ENCODE measurements at regions not wholly inside any gene's neighbourhood (a gene's known extent, or its start where the extent isn't known, plus 50 kb on each side); places are given as distances from the start of the nearest gene placed in this dataset.
"Not testable (repeated sequence)": the region's sequence is repeated elsewhere in the genome, so short reads cannot be mapped to it uniquely, and the experiment has no call there.

DNA sequence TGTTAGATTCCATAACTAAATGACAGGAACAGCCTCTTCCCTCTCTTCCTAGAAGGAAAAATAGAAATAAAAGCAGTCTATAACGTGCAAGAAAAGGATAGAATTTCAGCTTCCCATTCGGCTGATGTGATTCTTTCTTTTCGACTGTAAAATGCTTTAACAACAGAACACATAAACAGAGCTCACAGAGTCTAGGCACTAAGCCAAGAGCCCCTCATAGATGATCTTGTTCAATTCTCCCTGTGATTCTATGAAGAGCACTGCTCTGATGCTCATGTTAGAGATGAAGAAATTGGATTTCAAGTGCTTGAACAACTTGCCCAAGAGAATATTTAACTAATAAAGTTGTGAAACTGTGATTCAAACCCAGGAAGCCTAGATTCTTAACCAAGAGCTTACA lies 232.7 kb downstream of the RPAP3 start:
- Histone ChIP-seq H3K36me3 (no peaks in the 10 kb centered on the region), H3K9me3 (no peaks in the 10 kb centered on the region), H3K4me3 (no peak overlapping the region), H3K27ac (no peak overlapping the region), H3K4me1 (no peaks in the 10 kb centered on the region), H3K27me3 (no peaks in the 10 kb centered on the region)
- no peak for TF ChIP-seq POLR2A (IDR thresholded peaks at IDR 0.05)
- TF ChIP-seq, protein P1, sequence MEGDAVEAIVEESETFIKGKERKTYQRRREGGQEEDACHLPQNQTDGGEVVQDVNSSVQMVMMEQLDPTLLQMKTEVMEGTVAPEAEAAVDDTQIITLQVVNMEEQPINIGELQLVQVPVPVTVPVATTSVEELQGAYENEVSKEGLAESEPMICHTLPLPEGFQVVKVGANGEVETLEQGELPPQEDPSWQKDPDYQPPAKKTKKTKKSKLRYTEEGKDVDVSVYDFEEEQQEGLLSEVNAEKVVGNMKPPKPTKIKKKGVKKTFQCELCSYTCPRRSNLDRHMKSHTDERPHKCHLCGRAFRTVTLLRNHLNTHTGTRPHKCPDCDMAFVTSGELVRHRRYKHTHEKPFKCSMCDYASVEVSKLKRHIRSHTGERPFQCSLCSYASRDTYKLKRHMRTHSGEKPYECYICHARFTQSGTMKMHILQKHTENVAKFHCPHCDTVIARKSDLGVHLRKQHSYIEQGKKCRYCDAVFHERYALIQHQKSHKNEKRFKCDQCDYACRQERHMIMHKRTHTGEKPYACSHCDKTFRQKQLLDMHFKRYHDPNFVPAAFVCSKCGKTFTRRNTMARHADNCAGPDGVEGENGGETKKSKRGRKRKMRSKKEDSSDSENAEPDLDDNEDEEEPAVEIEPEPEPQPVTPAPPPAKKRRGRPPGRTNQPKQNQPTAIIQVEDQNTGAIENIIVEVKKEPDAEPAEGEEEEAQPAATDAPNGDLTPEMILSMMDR (IDR thresholded peaks at IDR 0.05): no peak
- intact Hi-C loops (cut with DNase I): no loop called here
- 62% methylated on average over 3 of the region's 3 CpGs for WGBS (ENCODE audit: insufficient coverage, low coverage, low lambda C conversion rate, missing lambda C conversion rate)
- no peak for ATAC-seq
- DNase-seq: no peak

- H3K9me3 ChIP-seq; H3K27me3 ChIP-seq; DNase-seq; H3K4me3 ChIP-seq; H3K27ac ChIP-seq; intact Hi-C loops (cut with DNase I); ATAC-seq; H3K4me1 ChIP-seq; H3K36me3 ChIP-seq: not testable (repeated sequence)
- WGBS (ENCODE audit: insufficient coverage, low coverage, low lambda C conversion rate, missing lambda C conversion rate): 73% methylated on average over 1 of the region's 1 CpG
Measured at GRCh38 chr12:47470349-47470748, 235.5 kb downstream of the RPAP3 start.

GRCh38 chr12:47463918-47464317 lies 241.9 kb downstream of the RPAP3 start:
- intact Hi-C loops (cut with DNase I); ATAC-seq; H3K4me3 ChIP-seq; H3K36me3 ChIP-seq; H3K4me1 ChIP-seq; DNase-seq; H3K27me3 ChIP-seq; H3K27ac ChIP-seq; H3K9me3 ChIP-seq: not testable (repeated sequence)
- 61% methylated on average over 5 of the region's 5 CpGs for WGBS (ENCODE audit: insufficient coverage, low coverage, low lambda C conversion rate, missing lambda C conversion rate)

- intact Hi-C loops (cut with DNase I): no loop called here
- ATAC-seq (peak in 2 of 4 donors; percentile 43 to 54), DNase-seq (no peak)
- no peaks in the 10 kb centered on the region for H3K9me3 ChIP-seq
- WGBS (ENCODE audit: insufficient coverage, low coverage, low lambda C conversion rate, missing lambda C conversion rate): 50% methylated on average over 4 of the region's 4 CpGs
- TF ChIP-seq, protein P1 (IDR thresholded peaks at IDR 0.05): no peak
- TF ChIP-seq POLR2A (IDR thresholded peaks at IDR 0.05): no peak
- no peak overlapping the region for H3K4me3 ChIP-seq
- no peaks in the 10 kb centered on the region for H3K27me3 ChIP-seq
- no peaks in the 10 kb centered on the region for H3K36me3 ChIP-seq
- H3K4me1 ChIP-seq: no peaks in the 10 kb centered on the region
- H3K27ac ChIP-seq: no peak overlapping the region
Measured at GRCh38 chr12:47458279-47458678, 247.6 kb downstream of the RPAP3 start.

- WGBS (ENCODE audit: insufficient coverage, low coverage, low lambda C conversion rate, missing lambda C conversion rate): 67% methylated on average over 1 of the region's 1 CpG
- Histone ChIP-seq H3K36me3 (no peaks in the 10 kb centered on the region), H3K9me3 (no peaks in the 10 kb centered on the region), H3K27ac (no peak overlapping the region), H3K4me1 (no peaks in the 10 kb centered on the region), H3K27me3 (no peaks in the 10 kb centered on the region), H3K4me3 (no peak overlapping the region)
- TF ChIP-seq, protein P1 (IDR thresholded peaks at IDR 0.05): no peak
- no peak for TF ChIP-seq POLR2A (IDR thresholded peaks at IDR 0.05)
- ATAC-seq (no peak), DNase-seq (no peak)
- intact Hi-C loops (cut with DNase I): no loop called here
Measured at GRCh38 chr12:47449797-47450196, 256.0 kb downstream of the RPAP3 start.

DNA sequence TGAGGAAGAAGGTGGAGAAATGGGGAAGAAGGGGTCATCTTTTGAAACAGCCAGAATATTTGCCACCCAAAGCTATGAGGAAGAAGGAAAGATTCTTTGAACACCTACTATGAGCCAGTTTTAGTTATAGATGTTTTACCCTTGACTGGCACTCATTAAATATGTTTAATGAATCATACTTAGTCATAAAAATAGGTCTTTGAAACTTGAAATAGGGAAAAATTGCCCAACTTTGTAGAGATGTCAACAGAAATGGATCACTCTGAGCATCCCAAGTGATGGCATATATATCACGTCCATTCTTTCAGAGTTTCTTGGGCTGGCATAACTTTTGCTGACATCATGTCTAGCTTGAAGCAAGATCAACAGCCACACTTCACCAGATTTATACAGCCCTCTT lies 263.5 kb downstream of the RPAP3 start:
- ATAC-seq (no peak), DNase-seq (no peak)
- 62% methylated on average over 1 of the region's 1 CpG for WGBS (ENCODE audit: insufficient coverage, low coverage, low lambda C conversion rate, missing lambda C conversion rate)
- no peaks in the 10 kb centered on the region for H3K27me3 ChIP-seq
- H3K36me3 ChIP-seq: no peaks in the 10 kb centered on the region
- no peaks in the 10 kb centered on the region for H3K4me1 ChIP-seq
- intact Hi-C loops (cut with DNase I): no loop called here
- H3K27ac ChIP-seq: no peak overlapping the region
- H3K9me3 ChIP-seq: no peaks in the 10 kb centered on the region
- TF ChIP-seq, protein P1 (IDR thresholded peaks at IDR 0.05): no peak
- no peak for TF ChIP-seq POLR2A (IDR thresholded peaks at IDR 0.05)
- no peak overlapping the region for H3K4me3 ChIP-seq
